Naive thymus-derived CD8-positive, alpha-beta T cell (primary cell): ENCODE measurements at regions not wholly inside any gene's neighbourhood (a gene's known extent, or its start where the extent isn't known, plus 50 kb on each side); places are given as distances from the start of the nearest gene placed in this dataset.

ENCODE experiments used
- ATAC-seq, 2 donors: fragments of 150-1000 bp; cut with Tn5 transposase in 1 of 2; sonication (Bioruptor Pico), chemical (Tn5 transposase) in 1 of 2; 1 replicate in 1 of 2; 2 replicates in 1 of 2; pipeline ENCODE4 v1.10.0; 2021; ENCODE audit warnings: mild to moderate bottlenecking in 2 of 2, moderate library complexity in 2 of 2
- POLR2A ChIA-PET: fragments of 350-600 bp; sonication (Branson Sonifier 250); formaldehyde crosslinking; loops from one replicate; lab custom pipeline; 2021; ENCODE audit warnings: antibody characterized with exemption; lab: Charles Lee
- DNase-seq, 10 donors: peaks; one replicate each; pipeline versions ENCODE4 v3.0.0 to v3.0.0-alpha.2; 2020 to 2022
- H3K27ac Mint-ChIP-seq, 10 donors: one replicate each; pipeline ENCODE4 v1.8.0; 2020 to 2022; ENCODE audit warnings: mild to moderate bottlenecking in 10 of 10, mixed read lengths in 10 of 10, moderate library complexity in 4 of 10, inconsistent platforms in 1 of 10
- H3K27me3 Mint-ChIP-seq, 5 donors: one replicate each; pipeline ENCODE4 v1.8.0; 2021 to 2022; ENCODE audit warnings: mixed read lengths in 5 of 5
- H3K36me3 Mint-ChIP-seq, 3 donors: one replicate each; pipeline ENCODE4 v1.8.0; 2020 to 2022; ENCODE audit warnings: mixed read lengths in 3 of 3, mild to moderate bottlenecking in 2 of 3, inconsistent platforms in 1 of 3
- H3K4me1 Mint-ChIP-seq, 4 donors: one replicate each; pipeline ENCODE4 v1.8.0; 2021 to 2022; ENCODE audit warnings: mixed read lengths in 4 of 4
- H3K4me3 Mint-ChIP-seq, 10 donors: one replicate each; pipeline ENCODE4 v1.8.0; 2020 to 2022; ENCODE audit warnings: mild to moderate bottlenecking in 10 of 10, mixed read lengths in 10 of 10, moderate library complexity in 6 of 10, inconsistent platforms in 1 of 10
- H3K9me3 Mint-ChIP-seq, 9 donors: one replicate each; pipeline ENCODE4 v1.8.0; 2020 to 2022; ENCODE audit warnings: mixed read lengths in 9 of 9, mild to moderate bottlenecking in 3 of 9, inconsistent platforms in 1 of 9, moderate library complexity in 1 of 9

- POLR2A ChIA-PET: no interaction called here
- H3K27ac Mint-ChIP-seq: no peak overlapping the region
- no peak for ATAC-seq
Observed at GRCh38 chr5:142506046-142506445, 179.8 kb downstream of the FGF1 start.

GRCh38 chr5:142501890-142502289 is 177.1 kb upstream of the SPRY4 start:
- peaks cover 0 to 4% (median 0%) of the 10 kb centered on the region in 5 donors for H3K27me3 Mint-ChIP-seq
- ATAC-seq (no peak), DNase-seq (no peak)
- no peak overlapping the region for H3K27ac Mint-ChIP-seq
- peaks cover 0 to 4% (median 1%) of the 10 kb centered on the region in 4 donors for H3K4me1 Mint-ChIP-seq
- H3K36me3 Mint-ChIP-seq: no peaks in the 10 kb centered on the region
- POLR2A ChIA-PET: no interaction called here
- H3K9me3 Mint-ChIP-seq: peaks cover 0 to 1% (median 0%) of the 10 kb centered on the region in 9 donors
- H3K4me3 Mint-ChIP-seq: no peak overlapping the region

More at GRCh38 chr5:142506046-142506445, 179.8 kb downstream of the FGF1 start:
- no peak for DNase-seq
- Mint-ChIP-seq H3K4me1 (peaks cover 6 to 12% (median 7%) of the 10 kb centered on the region in 4 donors), H3K4me3 (no peak overlapping the region), H3K9me3 (no peaks in the 10 kb centered on the region), H3K27me3 (peaks cover 0 to 9% (median 5%) of the 10 kb centered on the region in 5 donors), H3K36me3 (peaks cover 0 to 6% (median 0%) of the 10 kb centered on the region in 3 donors)

GRCh38 chr5:142500227-142500905 is 175.5 kb upstream of the SPRY4 start:
- no peak overlapping the region for H3K4me3 Mint-ChIP-seq
- no peaks in the 10 kb centered on the region for H3K36me3 Mint-ChIP-seq
- H3K27ac Mint-ChIP-seq: no peak overlapping the region
- no peaks in the 10 kb centered on the region for H3K4me1 Mint-ChIP-seq
- ATAC-seq: no peak
- DNase-seq: no peak
- H3K27me3 Mint-ChIP-seq: peaks cover 0 to 2% (median 0%) of the 10 kb centered on the region in 5 donors
- H3K9me3 Mint-ChIP-seq: peaks cover 0 to 1% (median 0%) of the 10 kb centered on the region in 9 donors
- POLR2A ChIA-PET: no interaction called here

- ATAC-seq (no peak), DNase-seq (no peak)
- no peaks in the 10 kb centered on the region for H3K36me3 Mint-ChIP-seq
- POLR2A ChIA-PET: interaction anchor here (0.5 kb wide), 1 partner anchor 390 kb away, joined by 3 read pairs; no protein-coding TSS in a partner anchor
- H3K4me3 Mint-ChIP-seq: no peak overlapping the region
- peaks cover 0 to 2% (median 0%) of the 10 kb centered on the region in 5 donors for H3K27me3 Mint-ChIP-seq
- H3K9me3 Mint-ChIP-seq: peaks cover 0 to 1% (median 0%) of the 10 kb centered on the region in 9 donors
- H3K27ac Mint-ChIP-seq: no peak overlapping the region
- no peaks in the 10 kb centered on the region for H3K4me1 Mint-ChIP-seq
Observed at GRCh38 chr5:142499591-142500226, 174.9 kb upstream of the SPRY4 start.

GRCh38 chr5:142498298-142498697 is 173.5 kb upstream of the SPRY4 start:
- Mint-ChIP-seq H3K27me3 (peaks cover 0 to 2% (median 0%) of the 10 kb centered on the region in 5 donors), H3K4me1 (no peaks in the 10 kb centered on the region), H3K9me3 (peaks cover 0 to 1% (median 0%) of the 10 kb centered on the region in 9 donors), H3K4me3 (no peak overlapping the region), H3K27ac (no peak overlapping the region), H3K36me3 (no peaks in the 10 kb centered on the region)
- POLR2A ChIA-PET: no interaction called here
- ATAC-seq (no peak), DNase-seq (no peak)

- POLR2A ChIA-PET: no interaction called here
- Mint-ChIP-seq H3K27ac (no peak overlapping the region), H3K27me3 (peaks cover 0 to 2% (median 0%) of the 10 kb centered on the region in 5 donors), H3K4me3 (no peak overlapping the region), H3K4me1 (peaks cover 0 to 3% (median 2%) of the 10 kb centered on the region in 4 donors), H3K36me3 (no peaks in the 10 kb centered on the region), H3K9me3 (peaks cover 0 to 1% (median 0%) of the 10 kb centered on the region in 9 donors)
- DNase-seq (no peak), ATAC-seq (no peak)
Observed at GRCh38 chr5:142495531-142495930, 170.7 kb upstream of the SPRY4 start.

- POLR2A ChIA-PET: no interaction called here
- Mint-ChIP-seq H3K36me3 (no peaks in the 10 kb centered on the region), H3K4me1 (peaks cover 0 to 3% (median 2%) of the 10 kb centered on the region in 4 donors), H3K27ac (no peak overlapping the region), H3K27me3 (peaks cover 0 to 2% (median 0%) of the 10 kb centered on the region in 5 donors), H3K9me3 (peaks cover 0 to 1% (median 0%) of the 10 kb centered on the region in 9 donors), H3K4me3 (no peak overlapping the region)
- no peak for DNase-seq
- no peak for ATAC-seq
Observed at GRCh38 chr5:142493875-142494518, 169.2 kb upstream of the SPRY4 start.

- peaks cover 0 to 2% (median 0%) of the 10 kb centered on the region in 9 donors for H3K9me3 Mint-ChIP-seq
- POLR2A ChIA-PET: no interaction called here
- H3K4me3 Mint-ChIP-seq: no peak overlapping the region
- ATAC-seq: no peak
- no peak for DNase-seq
- H3K27me3 Mint-ChIP-seq: peaks cover 0 to 1% (median 0%) of the 10 kb centered on the region in 5 donors
- no peak overlapping the region for H3K27ac Mint-ChIP-seq
- no peaks in the 10 kb centered on the region for H3K36me3 Mint-ChIP-seq
- H3K4me1 Mint-ChIP-seq: peaks cover 0 to 3% (median 2%) of the 10 kb centered on the region in 4 donors
Observed at GRCh38 chr5:142492781-142493281, 168.0 kb upstream of the SPRY4 start.

- POLR2A ChIA-PET: interaction anchor here (0.6 kb wide), 1 partner anchor 11 kb away, joined by 3 read pairs; no protein-coding TSS in a partner anchor
- ATAC-seq: no peak
- H3K9me3 Mint-ChIP-seq: peaks cover 0 to 4% (median under 1%) of the 10 kb centered on the region in 9 donors
- no peak for DNase-seq
- H3K27ac Mint-ChIP-seq: no peak overlapping the region
- H3K27me3 Mint-ChIP-seq: peaks cover 0 to 3% (median under 1%) of the 10 kb centered on the region in 5 donors
- peaks cover 0 to 3% (median 2%) of the 10 kb centered on the region in 4 donors for H3K4me1 Mint-ChIP-seq
- H3K36me3 Mint-ChIP-seq: peaks cover 0 to under 1% (median 0%) of the 10 kb centered on the region in 3 donors
- no peak overlapping the region for H3K4me3 Mint-ChIP-seq
Observed at GRCh38 chr5:142491679-142492078, 166.9 kb upstream of the SPRY4 start.

- no peak for DNase-seq
- H3K4me3 Mint-ChIP-seq: no peak overlapping the region
- POLR2A ChIA-PET: interaction anchor here (0.6 kb wide), 1 partner anchor 11 kb away, joined by 3 read pairs; no protein-coding TSS in a partner anchor
- peaks cover 0 to 6% (median 3%) of the 10 kb centered on the region in 5 donors for H3K27me3 Mint-ChIP-seq
- ATAC-seq: no peak
- peaks cover 0 to 3% (median 2%) of the 10 kb centered on the region in 4 donors for H3K4me1 Mint-ChIP-seq
- peaks cover 0 to 8% (median 4%) of the 10 kb centered on the region in 9 donors for H3K9me3 Mint-ChIP-seq
- H3K27ac Mint-ChIP-seq: no peak overlapping the region
- H3K36me3 Mint-ChIP-seq: peaks cover 0 to 4% (median 0%) of the 10 kb centered on the region in 3 donors
Observed at GRCh38 chr5:142491270-142491669, 166.4 kb upstream of the SPRY4 start.

- Mint-ChIP-seq H3K4me1 (peaks cover 0 to 1% (median 0%) of the 10 kb centered on the region in 4 donors), H3K4me3 (no peak overlapping the region), H3K27me3 (peaks cover 3 to 17% (median 11%) of the 10 kb centered on the region in 5 donors), H3K36me3 (peaks cover 0 to 14% (median 11%) of the 10 kb centered on the region in 3 donors), H3K27ac (no peak overlapping the region), H3K9me3 (peaks cover 4 to 28% (median 13%) of the 10 kb centered on the region in 9 donors)
- POLR2A ChIA-PET: no interaction called here
- ATAC-seq (no peak), DNase-seq (no peak)
Observed at GRCh38 chr5:142486581-142486980, 161.8 kb upstream of the SPRY4 start.

GRCh38 chr5:142486020-142486419 is 161.2 kb upstream of the SPRY4 start:
- no peak for ATAC-seq
- H3K36me3 Mint-ChIP-seq: peaks cover 0 to 14% (median 11%) of the 10 kb centered on the region in 3 donors

More at GRCh38 chr5:142486020-142486419, 161.2 kb upstream of the SPRY4 start:
- H3K9me3 Mint-ChIP-seq: peaks cover 4 to 28% (median 13%) of the 10 kb centered on the region in 9 donors
- no peak overlapping the region for H3K27ac Mint-ChIP-seq
- DNase-seq: no peak
- POLR2A ChIA-PET: no interaction called here
- no peak overlapping the region for H3K4me3 Mint-ChIP-seq
- H3K27me3 Mint-ChIP-seq: peaks cover 3 to 17% (median 11%) of the 10 kb centered on the region in 5 donors
- H3K4me1 Mint-ChIP-seq: peaks cover 0 to 1% (median 0%) of the 10 kb centered on the region in 4 donors
